ENCODE measurements at regions not wholly inside any gene's neighbourhood (a gene's known extent, or its start where the extent isn't known, plus 50 kb on each side); places are given as distances from the start of the nearest gene placed in this dataset.

- TF ChIP-seq CTCF (conservative IDR thresholded peaks at IDR 0.05; ENCODE audit: low read length) (no peak), EZH2phosphoT487 (IDR thresholded peaks at IDR 0.05; ENCODE audit: borderline replicate concordance) (no peak)
Measured at GRCh38 chr3:194273743-194274310, 77.3 kb downstream of the CPN2 start.

Data from Loucy (cell line).